Fibroblast of mammary gland (primary cell): ENCODE measurements at regions not wholly inside any gene's neighbourhood (a gene's known extent, or its start where the extent isn't known, plus 50 kb on each side); places are given as distances from the start of the nearest gene placed in this dataset.

ENCODE experiments used
- DNase-seq: peaks from one replicate; pipeline ENCODE4 v3.0.0-alpha.2; 2010; ENCODE audit warnings: low read depth
- H3K4me3 ChIP-seq: 2 replicates; pipeline ENCODE4 v1.5.1; 2011; ENCODE audit warnings: low read depth, mild to moderate bottlenecking, low read length, moderate library complexity; ENCODE audit not compliant: control insufficient read depth
- CTCF ChIP-seq: conservative IDR thresholded peaks from 2 replicates; pipeline ENCODE4 v1.5.1; 2011; ENCODE audit warnings: low read depth, low read length, inconsistent platforms; ENCODE audit not compliant: control insufficient read depth, insufficient read depth

- no peak for TF ChIP-seq CTCF
- no peak overlapping the region for H3K4me3 ChIP-seq
- DNase-seq = no peak
Measured at GRCh38 chr2:215746226-215746886, 267.0 kb downstream of the MREG start.

- H3K4me3 ChIP-seq = no peak overlapping the region
Measured at GRCh38 chr2:215745331-215745730, 268.0 kb downstream of the MREG start.

DNA sequence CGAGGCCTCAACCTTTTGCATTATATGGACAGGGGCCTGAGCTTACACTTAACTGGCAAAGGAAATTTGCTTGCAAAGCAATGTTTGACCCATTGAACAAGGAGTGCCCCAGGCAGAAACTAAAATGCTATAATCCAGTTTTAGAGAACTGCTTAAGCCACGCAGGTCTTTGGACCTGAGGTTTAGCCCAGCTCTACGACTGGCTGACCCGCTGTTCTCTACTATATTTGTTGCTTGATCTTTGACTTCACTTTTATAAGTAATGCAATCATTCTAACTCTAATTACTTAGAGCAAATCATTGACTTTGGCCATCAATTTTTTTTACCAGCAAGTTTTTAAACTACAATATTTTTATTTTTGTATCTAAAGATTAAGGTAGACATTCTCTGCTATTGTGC lies 268.8 kb downstream of the MREG start:
- DNase-seq = no peak
- no peak for TF ChIP-seq CTCF
- H3K4me3 ChIP-seq = no peak overlapping the region

More at GRCh38 chr2:215745331-215745730, 268.0 kb downstream of the MREG start:
- no peak for TF ChIP-seq CTCF
- no peak for DNase-seq

DNA sequence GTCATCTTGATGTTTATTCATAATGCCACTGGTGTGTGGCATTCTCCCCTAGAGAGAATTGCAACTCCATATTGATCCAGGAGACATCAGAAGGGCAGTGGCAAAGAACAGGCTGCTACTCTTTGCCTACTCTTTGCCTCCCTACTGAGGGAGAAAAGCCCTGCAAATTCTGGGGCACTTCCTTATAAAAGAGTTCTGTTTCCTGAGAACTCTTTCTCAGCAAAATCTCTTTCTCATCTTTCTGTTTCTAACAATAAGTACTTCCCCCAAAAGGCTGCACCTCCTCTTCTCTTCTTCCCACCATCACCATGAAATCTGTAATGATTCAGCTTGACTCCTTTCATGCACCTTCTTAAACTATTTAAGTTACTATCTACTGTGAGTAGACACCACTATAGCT lies 270.3 kb downstream of the MREG start:
- H3K4me3 ChIP-seq = no peak overlapping the region
- DNase-seq = no peak
- no peak for TF ChIP-seq CTCF

GRCh38 chr2:215742021-215742420 lies 271.3 kb downstream of the MREG start:
- no peak for TF ChIP-seq CTCF
- DNase-seq = no peak
- no peak overlapping the region for H3K4me3 ChIP-seq

DNA sequence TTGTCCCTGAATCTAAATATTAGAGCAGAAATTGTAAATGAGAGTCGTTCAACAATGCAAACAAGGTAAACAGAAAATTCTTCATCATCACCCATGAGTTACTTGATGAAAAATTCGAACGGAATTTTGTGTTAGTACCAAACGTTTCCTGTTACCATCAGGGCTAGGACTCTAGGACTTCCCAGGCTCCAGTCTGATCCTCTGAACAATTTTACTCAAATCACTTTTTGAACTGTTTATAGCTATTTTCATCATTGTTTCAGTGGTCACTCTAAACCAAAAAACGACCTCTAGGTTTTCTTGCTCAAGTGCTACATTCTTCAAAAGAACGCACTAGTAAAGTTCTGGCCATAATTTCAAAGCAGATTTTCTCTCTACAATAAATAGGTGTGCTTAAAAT lies 273.3 kb downstream of the MREG start:
- DNase-seq = no peak
- no peak for TF ChIP-seq CTCF

GRCh38 chr2:215738351-215738750 lies 275.0 kb downstream of the MREG start:
- no peak overlapping the region for H3K4me3 ChIP-seq
- TF ChIP-seq CTCF = no peak
- no peak for DNase-seq

More for the DNA sequence above, 273.3 kb downstream of the MREG start:
- no peak overlapping the region for H3K4me3 ChIP-seq
